NB4 (cell line): ENCODE measurements at regions not wholly inside any gene's neighbourhood (a gene's known extent, or its start where the extent isn't known, plus 50 kb on each side); places are given as distances from the start of the nearest gene placed in this dataset.

ENCODE experiments used
- CTCF ChIP-seq: IDR thresholded peaks from one replicate; pipeline ENCODE4 v1.5.1; 2012; ENCODE audit warnings: low read depth, low read length
- POLR2A ChIP-seq: IDR thresholded peaks from 2 replicates; pipeline ENCODE4 v1.6.1; 2011; ENCODE audit warnings: mild to moderate bottlenecking; ENCODE audit not compliant: insufficient read length; ENCODE audit errors: extremely low read depth

- TF ChIP-seq CTCF: no peak
- TF ChIP-seq POLR2A: no peak
These were observed 89.7 kb downstream of the SPANXN4 start for GRCh38 chrX:143115466-143115865.
